Mucosa of descending colon (tissue), 3 donors: ENCODE measurements at regions not wholly inside any gene's neighbourhood (a gene's known extent, or its start where the extent isn't known, plus 50 kb on each side); places are given as distances from the start of the nearest gene placed in this dataset.

Source experiments
- ATAC-seq: fragments of 200-7000 bp; cut with Tn5 transposase; one replicate; pipeline ENCODE4 v1.9.1; 2020; ENCODE audit warnings: mild to moderate bottlenecking, moderate library complexity
- DNase-seq, 3 donors: peaks; one replicate each; pipeline ENCODE4 v3.0.0-alpha.2; 2020
- H3K36me3 ChIP-seq: fragments of 200-600 bp; one replicate; pipeline ENCODE4 v1.8.0; 2021; ENCODE audit warnings: low read depth, mild to moderate bottlenecking
- H3K4me1 ChIP-seq: fragments of 200-600 bp; one replicate; pipeline ENCODE4 v1.8.0; 2021; ENCODE audit warnings: low read depth, mild to moderate bottlenecking
- H3K4me3 ChIP-seq: fragments of 200-600 bp; one replicate; pipeline ENCODE4 v1.8.0; 2021; ENCODE audit warnings: mild to moderate bottlenecking
- H3K9me3 ChIP-seq: fragments of 200-600 bp; one replicate; pipeline ENCODE4 v1.8.0; 2021; ENCODE audit warnings: mild to moderate bottlenecking
- intact Hi-C, 2 donors: fragments of 100-400 bp; cut with DNase I in 1 of 2; cut with micrococcal nuclease in 1 of 2; formaldehyde crosslinking; loops; one replicate each; pipeline versions ENCODE4 v1.11.0 to v1.11.1; 2022; cut with DNase I, micrococcal nuclease
- TF ChIP-seq, protein P1 (sequence below): fragments of 200-600 bp; IDR thresholded peaks from one replicate; pipeline ENCODE4 v1.8.0; 2022; ENCODE audit warnings: antibody characterized with exemption, mild to moderate bottlenecking
- donor health status: DM: no; HTN: no; CAD: no; lungs with moderate emphysema.
- donor health status: DM: no; HTN: no; CAD: no.
- donor health status: DM: no; HTN: yes; CAD: no.

GRCh38 chr2:220263300-220263699 lies 635.9 kb downstream of the SLC4A3 start:
- no peaks in the 10 kb centered on the region for H3K9me3 ChIP-seq
- ATAC-seq: no peak
- TF ChIP-seq, protein P1, sequence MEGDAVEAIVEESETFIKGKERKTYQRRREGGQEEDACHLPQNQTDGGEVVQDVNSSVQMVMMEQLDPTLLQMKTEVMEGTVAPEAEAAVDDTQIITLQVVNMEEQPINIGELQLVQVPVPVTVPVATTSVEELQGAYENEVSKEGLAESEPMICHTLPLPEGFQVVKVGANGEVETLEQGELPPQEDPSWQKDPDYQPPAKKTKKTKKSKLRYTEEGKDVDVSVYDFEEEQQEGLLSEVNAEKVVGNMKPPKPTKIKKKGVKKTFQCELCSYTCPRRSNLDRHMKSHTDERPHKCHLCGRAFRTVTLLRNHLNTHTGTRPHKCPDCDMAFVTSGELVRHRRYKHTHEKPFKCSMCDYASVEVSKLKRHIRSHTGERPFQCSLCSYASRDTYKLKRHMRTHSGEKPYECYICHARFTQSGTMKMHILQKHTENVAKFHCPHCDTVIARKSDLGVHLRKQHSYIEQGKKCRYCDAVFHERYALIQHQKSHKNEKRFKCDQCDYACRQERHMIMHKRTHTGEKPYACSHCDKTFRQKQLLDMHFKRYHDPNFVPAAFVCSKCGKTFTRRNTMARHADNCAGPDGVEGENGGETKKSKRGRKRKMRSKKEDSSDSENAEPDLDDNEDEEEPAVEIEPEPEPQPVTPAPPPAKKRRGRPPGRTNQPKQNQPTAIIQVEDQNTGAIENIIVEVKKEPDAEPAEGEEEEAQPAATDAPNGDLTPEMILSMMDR: no peak
- intact Hi-C loops: no loop called here
- no peaks in the 10 kb centered on the region for H3K36me3 ChIP-seq
- H3K4me3 ChIP-seq: no peak overlapping the region
- H3K4me1 ChIP-seq: no peaks in the 10 kb centered on the region
- no peak for DNase-seq

DNA sequence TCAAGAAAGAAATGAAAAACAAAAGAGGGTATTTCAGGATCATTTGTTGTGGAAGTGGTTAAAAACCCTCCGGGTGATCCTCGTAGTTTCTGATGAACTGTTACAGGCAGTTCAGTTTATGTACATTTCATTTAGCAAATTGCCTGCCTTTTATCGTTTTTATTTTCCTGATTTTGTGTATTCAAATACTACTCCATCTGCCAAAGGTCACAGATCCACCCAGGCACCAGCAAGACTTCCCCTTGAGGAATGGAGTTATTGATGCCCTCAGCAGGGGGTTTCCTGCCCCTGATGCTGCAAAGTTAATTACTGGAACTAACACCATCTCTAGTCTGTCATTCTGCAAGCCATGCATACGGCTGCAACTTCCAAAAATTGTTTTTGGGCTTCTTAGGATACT lies 641.9 kb downstream of the SLC4A3 start:
- Histone ChIP-seq H3K9me3 (no peaks in the 10 kb centered on the region), H3K36me3 (no peaks in the 10 kb centered on the region), H3K4me1 (no peaks in the 10 kb centered on the region), H3K4me3 (no peak overlapping the region)
- no peak for DNase-seq
- intact Hi-C loops: no loop called here
- ATAC-seq: no peak
- TF ChIP-seq, protein P1: no peak

GRCh38 chr2:220270481-220271070 lies 643.1 kb downstream of the SLC4A3 start:
- Histone ChIP-seq H3K36me3 (no peaks in the 10 kb centered on the region), H3K4me1 (no peaks in the 10 kb centered on the region), H3K4me3 (no peak overlapping the region), H3K9me3 (no peaks in the 10 kb centered on the region)
- DNase-seq (no peak), ATAC-seq (no peak)
- TF ChIP-seq, protein P1: no peak
- intact Hi-C loops: no loop called here

DNA sequence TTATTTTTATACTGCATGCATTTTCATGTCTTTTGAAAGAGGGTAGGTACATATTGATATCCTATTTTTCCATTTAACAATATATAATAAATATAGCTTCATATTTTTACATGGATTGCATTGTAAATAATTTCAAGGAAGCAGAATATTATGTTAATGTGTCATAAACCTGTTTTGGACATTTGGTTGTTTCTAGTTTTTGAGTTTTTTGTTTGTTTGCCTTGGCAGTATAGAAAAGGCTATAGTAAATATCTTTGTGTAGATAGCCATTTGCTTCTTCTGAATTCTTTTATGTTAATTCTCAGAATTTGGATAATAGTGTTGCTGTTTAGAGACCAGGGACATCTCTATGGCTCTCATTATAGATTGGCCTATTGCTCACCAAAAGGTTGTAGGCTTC lies 645.2 kb downstream of the SLC4A3 start:
- DNase-seq: no peak
- Histone ChIP-seq H3K4me3 (no peak overlapping the region), H3K9me3 (no peaks in the 10 kb centered on the region), H3K4me1 (no peaks in the 10 kb centered on the region), H3K36me3 (no peaks in the 10 kb centered on the region)
- ATAC-seq: no peak
- intact Hi-C loops: no loop called here
- TF ChIP-seq, protein P1: no peak

- H3K4me1 ChIP-seq: no peaks in the 10 kb centered on the region
- intact Hi-C loops: no loop called here
- no peak overlapping the region for H3K4me3 ChIP-seq
- TF ChIP-seq, protein P1: no peak
- H3K36me3 ChIP-seq: no peaks in the 10 kb centered on the region
- no peaks in the 10 kb centered on the region for H3K9me3 ChIP-seq
- ATAC-seq: no peak
- DNase-seq: no peak
These were observed 645.7 kb downstream of the SLC4A3 start for GRCh38 chr2:220273082-220273481.

GRCh38 chr2:220275454-220275853 lies 648.0 kb downstream of the SLC4A3 start:
- ATAC-seq (no peak), DNase-seq (no peak)
- TF ChIP-seq, protein P1: no peak
- H3K36me3 ChIP-seq: no peaks in the 10 kb centered on the region
- no peaks in the 10 kb centered on the region for H3K4me1 ChIP-seq
- H3K4me3 ChIP-seq: no peak overlapping the region
- intact Hi-C loops: no loop called here
- H3K9me3 ChIP-seq: no peaks in the 10 kb centered on the region
